Frontal cortex (tissue), 3 donors: ENCODE measurements at regions not wholly inside any gene's neighbourhood (a gene's known extent, or its start where the extent isn't known, plus 50 kb on each side); places are given as distances from the start of the nearest gene placed in this dataset.

Experiments used
- DNase-seq, 2 donors: peaks; one replicate each; pipeline ENCODE4 v3.0.0; 2012; ENCODE audit warnings: low spot score in 2 of 2
- FAIRE-seq: peaks from 2 replicates; lab custom pipeline; 2012; peaks lifted over from hg19 to GRCh38; lab: Jason Lieb, UNC
- donor health status: control.
- donor health status: control.
- donor health status: control.

DNA sequence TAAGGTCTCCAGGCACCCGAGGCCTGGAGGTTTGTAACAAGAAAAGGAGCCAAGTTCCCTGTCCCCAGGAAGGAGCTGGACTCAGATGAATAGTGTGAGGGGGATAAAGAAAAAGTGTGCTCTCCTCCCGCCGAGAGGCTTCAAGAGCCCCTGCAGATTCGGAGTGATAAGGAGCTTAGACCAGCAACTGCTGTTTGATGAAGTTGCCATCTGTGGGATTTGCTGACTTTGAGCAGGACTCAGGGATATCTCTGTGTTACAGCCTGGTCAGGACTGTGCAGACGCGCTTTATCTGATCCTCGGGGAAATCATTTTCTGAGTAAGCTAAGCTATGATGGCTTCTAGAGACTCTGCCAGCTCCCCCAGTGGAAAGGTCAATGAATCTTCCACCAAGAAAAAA lies 1017.0 kb downstream of the TBC1D22A start:
- DNase-seq (no peak), FAIRE-seq (no peak)

DNA sequence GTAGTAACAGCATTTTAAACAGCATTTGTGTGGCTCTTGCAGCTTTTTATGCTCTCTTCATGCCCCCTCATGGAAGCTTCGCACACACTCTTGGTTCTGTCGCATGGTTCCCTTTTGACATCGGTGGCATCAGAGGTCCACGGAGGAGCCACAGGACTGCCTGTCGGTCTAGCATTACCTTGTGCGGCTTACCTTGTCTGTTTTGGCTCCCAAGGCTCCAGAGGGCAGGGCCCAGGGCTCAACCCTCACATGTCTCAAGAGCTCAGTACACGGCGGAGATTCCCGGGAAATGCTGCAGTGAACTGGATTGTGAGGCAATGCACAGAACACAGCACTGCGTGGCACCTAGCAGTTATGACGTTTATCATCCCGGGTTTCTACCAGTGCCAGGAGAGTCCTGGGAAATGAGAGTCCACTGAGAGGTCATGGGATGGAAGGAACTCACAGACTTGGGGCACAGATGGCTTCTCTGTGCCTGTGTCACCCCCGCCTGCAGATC lies 1015.8 kb downstream of the TBC1D22A start:
- FAIRE-seq = no peak

DNA sequence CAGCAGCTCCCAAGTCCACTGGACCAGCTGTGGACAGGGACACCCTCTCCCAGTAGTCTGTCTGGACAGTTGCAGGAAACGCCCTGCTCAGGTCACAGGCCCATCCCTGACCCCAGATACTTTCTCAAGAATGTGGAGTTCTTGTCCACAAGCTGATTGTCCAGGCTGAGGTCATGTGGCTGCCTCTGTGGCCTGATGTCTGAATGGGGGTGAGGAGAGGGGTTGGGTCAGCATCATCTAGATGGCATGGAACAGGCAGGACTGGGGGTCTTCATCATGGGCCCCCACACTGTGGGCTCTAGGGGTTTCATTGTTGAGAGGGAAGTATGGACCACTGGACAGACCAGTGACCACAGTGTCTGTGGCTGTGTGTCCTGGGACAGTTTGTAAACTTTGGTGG lies 1015.0 kb downstream of the TBC1D22A start:
- FAIRE-seq = no peak

More for the DNA sequence above, 1015.8 kb downstream of the TBC1D22A start:
- DNase-seq = no peak

DNA sequence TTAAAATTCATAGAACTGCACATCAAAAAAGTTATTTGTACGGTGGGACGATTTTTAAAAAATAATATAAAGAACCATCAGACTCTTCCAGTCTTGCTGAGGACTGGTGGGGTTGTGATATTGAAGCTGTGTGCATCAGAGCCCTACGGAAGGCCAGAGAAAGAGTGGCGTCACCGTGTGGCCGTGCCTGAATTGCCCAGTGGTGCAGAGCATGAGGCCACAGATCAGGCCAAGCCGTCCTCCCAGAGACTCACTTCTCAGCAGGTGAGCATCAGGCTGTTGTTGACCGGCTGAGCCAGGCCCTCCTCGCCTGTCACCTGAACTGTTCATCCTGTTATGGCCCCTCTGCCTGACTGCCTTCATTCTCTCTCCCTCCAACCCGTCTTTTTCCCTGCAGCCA lies 1013.9 kb downstream of the TBC1D22A start:
- FAIRE-seq (no peak), DNase-seq (no peak)

More for the DNA sequence above, 1015.0 kb downstream of the TBC1D22A start:
- DNase-seq = no peak

DNA sequence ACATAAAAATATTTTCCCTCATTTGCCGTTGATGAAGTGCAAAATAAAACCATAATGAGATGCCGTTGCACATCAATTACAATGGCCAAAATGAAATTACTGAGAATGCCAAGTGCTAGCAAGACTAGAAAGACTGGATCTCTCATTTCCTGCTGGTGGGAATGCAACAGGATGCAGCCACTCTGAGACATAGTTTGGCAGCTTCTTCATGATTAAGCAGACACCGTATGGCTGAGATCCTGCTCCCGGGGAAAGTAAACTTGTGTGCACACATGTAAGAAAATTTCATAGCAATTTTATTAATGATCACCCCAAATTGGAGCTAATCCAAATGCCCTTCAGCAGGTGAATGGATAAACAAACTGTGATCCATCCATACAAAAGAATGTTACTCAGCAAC lies 1013.2 kb downstream of the TBC1D22A start:
- DNase-seq (no peak), FAIRE-seq (no peak)

DNA sequence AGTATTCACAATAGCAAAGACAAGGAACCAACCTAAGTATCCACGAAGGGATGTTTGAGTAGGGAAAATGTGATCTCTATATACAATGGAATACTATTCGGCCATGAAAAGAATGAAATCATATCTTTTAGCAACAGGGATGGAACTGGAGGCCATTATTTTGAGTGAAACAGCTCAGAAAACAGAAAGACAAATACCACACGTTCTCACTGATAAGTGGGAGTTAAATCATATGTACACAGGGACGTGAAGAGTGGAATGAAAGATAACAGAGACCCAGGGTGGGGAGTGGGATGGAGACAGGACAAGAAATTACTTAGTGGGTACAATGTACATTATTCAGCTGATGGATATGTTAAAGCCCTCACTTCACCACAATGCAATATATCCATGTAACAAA lies 1012.7 kb downstream of the TBC1D22A start:
- DNase-seq (no peak), FAIRE-seq (no peak)

DNA sequence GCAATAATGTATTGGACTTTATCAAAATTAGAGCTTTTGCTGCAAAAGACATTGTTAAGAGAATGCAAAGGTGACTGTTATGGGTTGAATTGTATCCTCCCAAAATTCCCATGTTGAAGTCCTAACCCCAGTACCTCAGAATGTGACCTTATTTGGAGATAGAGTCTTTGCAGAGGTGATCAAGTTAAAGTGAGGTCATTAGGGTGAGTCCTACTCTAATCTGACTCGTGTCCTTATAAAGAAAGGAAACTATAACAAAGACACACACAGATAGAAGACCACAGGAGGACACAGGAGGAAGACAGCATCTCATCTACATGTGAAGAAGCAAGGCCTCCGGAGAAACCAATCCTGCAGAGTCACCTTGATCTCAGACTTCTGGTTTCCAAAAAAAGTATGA lies 1011.2 kb downstream of the TBC1D22A start:
- FAIRE-seq (no peak), DNase-seq (no peak)

DNA sequence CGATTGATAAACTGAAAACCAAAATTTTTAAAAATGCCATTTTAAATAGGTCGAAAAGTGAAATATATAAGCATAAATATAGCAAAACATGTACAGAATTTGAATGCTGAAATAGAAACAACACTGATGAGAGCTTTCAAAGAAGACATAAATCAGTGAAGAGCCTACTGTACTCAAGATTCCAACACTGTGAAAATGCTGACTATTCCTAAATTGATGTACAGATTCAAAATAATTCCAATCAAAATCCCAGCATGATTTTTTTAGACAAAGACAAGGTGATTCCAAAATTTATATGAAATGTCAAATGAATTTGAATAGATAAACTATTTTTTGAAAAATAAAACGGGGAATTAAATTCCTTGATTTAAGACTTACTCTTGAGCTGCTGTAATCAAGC lies 1010.4 kb downstream of the TBC1D22A start:
- FAIRE-seq (no peak), DNase-seq (no peak)

DNA sequence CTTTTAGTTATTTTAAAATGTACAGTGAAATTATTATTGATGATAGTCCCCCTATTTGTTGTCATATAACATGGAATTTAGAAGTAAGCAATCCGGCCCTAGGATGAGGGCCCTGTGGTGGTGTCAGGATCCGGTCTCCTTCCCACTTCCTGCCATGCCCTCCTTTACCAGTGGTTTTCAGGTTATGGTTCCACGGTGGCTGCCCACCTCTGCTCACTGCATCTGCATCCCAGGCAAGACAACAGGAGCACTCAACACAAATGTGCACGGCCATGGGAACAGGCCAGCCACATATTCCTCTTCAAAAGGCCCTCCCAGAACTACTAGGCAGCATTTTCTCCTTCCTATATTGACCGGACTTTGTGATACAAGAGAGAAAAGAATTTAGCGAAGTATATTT lies 1007.2 kb downstream of the TBC1D22A start:
- DNase-seq = no peak

DNA sequence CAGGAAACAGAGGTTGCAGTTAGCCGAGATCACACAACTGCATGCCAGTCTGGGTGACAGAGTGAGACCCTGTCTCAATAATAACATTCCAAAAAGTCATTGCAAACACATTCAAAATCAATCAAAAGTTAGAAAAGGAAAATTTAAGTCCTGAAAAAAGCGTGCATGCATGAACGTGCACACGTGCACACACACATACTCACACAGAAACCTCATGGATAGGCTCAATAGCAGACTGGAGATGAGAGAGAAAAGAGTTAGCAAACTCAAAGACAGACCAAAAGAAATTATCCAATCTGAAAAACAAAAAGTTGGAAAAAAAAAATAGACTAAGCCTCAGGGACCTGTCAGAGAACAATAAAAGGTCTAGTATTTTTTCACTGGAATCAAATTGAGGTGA lies 1005.6 kb downstream of the TBC1D22A start:
- no peak for DNase-seq
- FAIRE-seq = no peak

More for the DNA sequence above, 1007.2 kb downstream of the TBC1D22A start:
- no peak for FAIRE-seq

DNA sequence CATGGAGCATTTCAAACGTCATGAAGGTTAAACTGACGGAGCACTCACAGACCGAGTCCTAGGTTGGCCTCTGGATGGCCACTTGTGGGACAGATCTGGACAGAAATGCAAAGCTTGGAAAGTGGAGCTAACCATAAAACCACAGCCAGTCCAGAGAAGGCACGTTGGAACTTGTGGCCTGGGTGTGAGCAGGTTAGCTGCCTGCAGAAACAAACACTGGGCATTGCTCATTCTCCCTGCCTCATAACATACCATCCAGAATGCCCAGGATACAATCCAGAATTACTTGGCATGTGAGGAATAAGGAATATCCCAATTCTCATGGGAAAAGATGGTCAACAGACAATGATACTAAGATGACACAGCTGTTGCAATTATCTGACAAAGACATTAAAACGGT lies 1005.0 kb downstream of the TBC1D22A start:
- DNase-seq (no peak), FAIRE-seq (no peak)

DNA sequence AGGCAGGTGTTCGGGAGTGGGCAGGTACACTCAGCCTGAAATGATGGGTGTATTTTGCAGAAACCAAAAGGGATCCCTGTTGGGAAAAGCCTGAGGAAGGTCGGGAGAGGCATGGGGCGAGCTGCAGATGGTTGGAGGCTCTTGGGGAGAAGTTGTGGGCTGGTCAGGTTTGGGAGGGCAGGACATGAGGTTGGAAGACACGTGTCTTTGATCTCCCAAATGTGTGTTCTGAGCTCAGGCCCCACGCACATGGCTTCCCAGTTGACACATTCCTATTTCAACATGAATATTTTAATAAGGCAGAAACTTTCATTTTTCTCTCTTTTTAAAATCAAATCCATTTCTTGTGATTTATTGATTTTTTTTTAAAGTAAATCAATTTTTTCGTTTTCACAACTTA lies 1003.3 kb downstream of the TBC1D22A start:
- no peak for DNase-seq
- FAIRE-seq = no peak

DNA sequence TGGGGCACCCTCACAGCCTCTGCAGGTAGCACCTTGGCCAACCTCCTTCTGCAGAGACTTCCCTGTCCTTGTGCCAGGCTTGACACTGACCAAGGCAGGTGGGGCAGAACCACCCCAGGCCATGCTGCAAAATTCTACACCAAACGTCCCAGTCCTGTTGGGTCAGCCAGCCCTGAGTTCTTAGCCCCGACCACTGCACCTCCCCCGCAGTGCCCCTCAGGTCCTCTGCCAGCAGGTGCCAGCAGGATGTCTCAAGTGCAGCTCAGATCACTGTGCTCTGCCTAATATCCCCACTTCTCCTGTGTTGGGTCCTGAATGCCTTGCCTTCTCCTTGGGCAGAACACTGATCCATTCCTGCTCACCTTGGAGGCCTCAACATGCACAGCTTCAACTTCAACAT lies 999.7 kb downstream of the TBC1D22A start:
- FAIRE-seq = no peak
- DNase-seq = no peak

DNA sequence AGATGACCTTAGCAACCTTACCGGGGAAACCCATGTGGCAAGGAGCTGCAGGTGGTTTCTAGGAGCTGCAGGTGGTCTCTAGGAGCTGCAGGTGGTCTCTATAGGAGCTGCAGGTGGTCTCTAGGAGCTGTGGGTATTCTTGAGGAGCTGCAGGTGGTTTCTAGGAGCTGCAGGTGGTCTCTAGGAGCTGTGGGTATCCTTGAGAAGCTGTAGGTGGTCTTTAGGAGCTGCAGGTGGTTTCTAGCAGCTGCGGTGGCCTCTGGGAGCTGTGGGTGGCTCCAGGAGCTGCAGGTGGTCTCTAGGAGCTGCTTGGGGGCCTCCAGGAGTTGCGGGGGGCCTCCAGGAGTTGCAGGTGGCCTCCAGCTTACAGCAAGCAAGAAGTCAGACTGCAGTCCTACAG lies 997.5 kb downstream of the TBC1D22A start:
- DNase-seq = no peak
- FAIRE-seq = no peak

DNA sequence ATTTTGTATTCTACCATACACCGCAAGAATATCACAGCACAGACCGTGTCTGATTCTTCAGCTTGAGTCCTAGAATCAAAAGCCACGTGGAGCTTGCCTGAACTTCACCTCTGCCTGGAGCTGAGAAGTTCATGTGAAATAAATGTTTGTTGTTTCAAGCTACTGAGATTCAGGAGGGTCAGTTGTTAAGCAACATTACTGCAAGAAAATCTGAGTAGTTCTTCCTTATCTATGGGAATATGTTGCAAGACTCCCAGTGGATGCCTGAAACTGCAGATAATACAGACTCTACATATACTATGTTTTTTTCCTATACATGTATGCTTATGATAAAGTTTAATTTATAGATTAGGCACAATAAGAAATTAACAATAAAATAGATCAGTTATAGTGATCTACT lies 995.3 kb downstream of the TBC1D22A start:
- DNase-seq (no peak), FAIRE-seq (no peak)

DNA sequence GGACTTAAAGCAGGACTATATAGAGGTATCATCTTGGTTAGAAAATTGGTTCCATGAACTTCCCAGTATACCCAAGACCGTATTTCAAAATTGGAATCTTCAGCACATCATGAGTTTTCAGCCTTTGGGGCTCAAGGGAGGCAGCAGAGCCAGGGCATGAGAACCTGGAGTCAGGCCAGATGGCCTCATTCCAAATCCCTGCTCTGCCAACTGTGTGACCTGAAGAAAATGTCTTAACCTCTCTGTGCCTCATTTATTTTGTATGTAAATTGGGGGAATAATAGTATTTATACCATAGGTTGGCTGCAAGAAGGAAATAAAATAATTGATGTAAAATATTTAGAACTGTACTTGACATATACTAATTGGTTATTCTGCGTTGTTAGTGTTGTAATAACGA lies 987.6 kb downstream of the TBC1D22A start:
- DNase-seq = no peak
- no peak for FAIRE-seq

DNA sequence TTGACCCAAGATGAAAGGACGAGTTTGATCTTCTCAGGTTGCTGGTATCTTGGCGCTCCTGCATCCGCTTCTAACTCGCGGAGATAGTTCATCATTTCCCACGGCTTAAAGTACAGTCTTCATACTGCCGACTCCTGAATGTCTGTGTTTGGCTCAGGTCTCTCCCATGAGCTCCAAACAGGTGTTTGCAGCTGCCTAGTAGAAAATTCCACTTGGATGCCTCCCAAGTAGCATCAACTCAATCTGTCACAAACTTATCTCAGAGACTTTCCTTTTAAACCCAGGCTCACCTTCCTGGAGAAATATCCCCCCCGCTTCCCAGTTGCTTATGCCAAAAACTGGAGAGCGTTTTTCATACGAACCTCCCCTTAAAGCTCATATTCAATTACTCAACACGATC lies 986.5 kb downstream of the TBC1D22A start:
- FAIRE-seq (no peak), DNase-seq (no peak)

DNA sequence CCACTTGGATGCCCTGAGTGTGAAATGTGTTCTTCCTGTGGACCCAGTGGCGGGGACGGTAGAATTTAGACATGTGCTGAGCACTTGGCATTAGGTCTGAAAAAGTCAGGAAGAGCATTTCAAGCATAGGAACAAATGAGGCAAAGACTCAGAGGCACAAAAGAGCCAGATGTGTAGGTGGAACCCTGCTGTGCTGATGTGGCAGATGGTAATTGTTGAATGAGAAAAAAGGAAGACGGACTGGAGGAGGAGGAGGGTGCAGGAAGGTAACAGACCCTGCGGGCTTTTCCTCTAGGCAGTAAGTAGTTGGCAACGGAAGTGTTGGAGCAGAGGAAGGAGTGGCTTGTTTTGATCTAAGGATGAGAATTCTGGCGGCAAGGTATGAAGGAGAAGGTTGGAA lies 985.8 kb downstream of the TBC1D22A start:
- FAIRE-seq = no peak
- DNase-seq = no peak

DNA sequence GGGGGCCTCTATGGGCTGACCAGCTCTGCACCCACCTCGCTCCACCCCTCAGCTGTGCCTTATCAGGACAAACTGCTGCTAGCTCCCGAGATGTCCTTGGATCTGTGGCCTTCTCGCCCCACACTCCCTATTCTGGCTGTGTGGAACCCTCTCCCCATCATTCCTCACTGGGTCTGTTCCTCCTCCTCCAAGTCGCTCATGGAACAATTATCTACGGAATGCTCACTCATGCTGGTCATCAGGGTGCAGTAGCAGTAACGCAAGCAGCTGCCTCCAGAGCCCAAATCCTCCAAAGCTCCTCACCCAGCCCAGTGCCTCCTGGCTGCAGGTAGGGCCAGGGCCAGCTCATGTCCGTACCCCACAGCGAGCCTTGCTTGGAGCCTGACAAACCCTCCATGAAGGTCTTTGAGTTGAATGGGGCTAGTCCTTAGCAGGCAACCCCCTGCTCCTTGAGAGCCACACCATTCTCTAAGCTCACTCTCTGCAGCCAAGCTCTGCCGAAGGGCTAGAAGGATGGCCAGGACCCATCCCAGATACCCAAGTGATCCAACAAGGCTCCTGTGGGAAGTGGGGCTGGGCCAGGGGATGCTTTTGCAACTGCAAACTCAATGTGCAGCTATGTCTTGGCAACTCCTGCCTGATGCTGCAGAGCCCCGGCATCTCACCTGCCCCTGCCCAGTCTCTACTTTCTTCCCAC lies 977.8 kb downstream of the TBC1D22A start:
- FAIRE-seq (no peak), DNase-seq (no peak)

DNA sequence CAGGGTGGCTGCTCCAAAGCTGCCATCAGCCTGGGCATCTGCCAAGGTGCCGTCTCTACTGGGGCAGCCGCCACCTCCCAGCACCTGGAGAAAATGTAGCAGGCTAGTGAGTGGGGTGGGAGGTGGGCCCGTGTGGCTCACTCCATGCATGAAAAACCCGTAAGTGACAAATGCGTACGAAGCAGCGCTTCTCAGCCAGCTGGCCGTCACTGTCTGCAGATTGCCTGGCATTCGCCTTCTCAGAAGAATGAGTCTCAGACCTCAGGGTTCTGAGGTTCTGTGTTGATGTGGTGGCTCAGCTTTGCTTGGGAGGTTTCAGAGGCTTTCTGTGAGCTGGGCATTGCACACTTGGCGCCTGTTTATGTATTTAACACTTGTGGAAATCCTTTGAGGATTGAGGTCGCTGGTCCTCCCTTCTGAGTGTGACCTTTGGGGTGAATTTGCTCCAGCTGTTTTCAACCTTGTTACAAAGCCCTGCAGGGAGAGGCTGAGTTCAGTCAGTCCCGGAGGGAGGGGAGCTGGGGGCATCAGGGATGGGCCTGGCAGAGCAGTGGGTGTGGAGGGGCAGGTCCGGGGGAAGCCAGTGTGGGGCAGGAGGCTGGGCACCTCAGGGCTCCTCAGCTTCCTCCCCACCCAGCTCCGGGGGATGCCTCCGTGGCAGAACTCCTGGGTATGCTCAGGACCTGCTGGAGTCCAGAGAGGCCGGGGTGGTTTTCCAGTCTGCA lies 977.0 kb downstream of the TBC1D22A start:
- DNase-seq (no peak), FAIRE-seq (no peak)

DNA sequence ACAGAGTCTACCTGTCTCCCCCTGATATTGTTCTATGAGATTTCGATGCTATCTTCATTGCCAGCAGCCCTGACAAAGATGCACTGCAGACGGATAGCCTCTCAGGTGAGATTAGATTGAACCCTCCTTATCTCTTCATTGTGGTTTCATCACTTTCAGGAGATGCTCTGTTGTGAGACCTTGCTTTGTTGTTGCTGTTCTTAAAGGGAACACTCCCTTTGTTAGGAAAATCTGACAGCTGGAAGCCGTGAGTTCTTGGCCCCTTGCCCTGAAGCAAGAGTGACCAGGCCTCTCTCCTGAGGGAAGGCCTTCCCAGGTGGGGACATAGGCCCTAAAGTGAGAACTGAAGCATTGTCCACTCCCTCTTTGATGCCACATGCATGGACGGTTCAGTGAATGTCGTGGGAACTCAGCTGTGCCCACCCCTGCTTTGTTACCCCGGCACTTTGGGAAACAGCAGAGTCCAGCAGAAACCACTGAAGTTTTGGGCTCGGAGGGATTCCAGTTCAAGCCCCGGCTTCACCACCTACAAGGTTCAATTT lies 976.1 kb downstream of the TBC1D22A start:
- FAIRE-seq (no peak), DNase-seq (no peak)
